Activated T-helper 1 cell treated with anti-CD3 and anti-CD28 coated beads, Interleukin-2, amount 50 U/mL, for 16 hours (primary cell): ENCODE measurements at regions not wholly inside any gene's neighbourhood (a gene's known extent, or its start where the extent isn't known, plus 50 kb on each side); places are given as distances from the start of the nearest gene placed in this dataset.
"Not testable (repeated sequence)": the region's sequence is repeated elsewhere in the genome, so short reads cannot be mapped to it uniquely, and the experiment has no call there.

Source experiments
- DNase-seq, 2 donors: peaks; one replicate each; pipeline ENCODE4 v3.0.0-alpha.2; 2020; ENCODE audit warnings: low read depth in 1 of 2, low spot score in 1 of 2

- DNase-seq, result no peak
These were observed 159.5 kb upstream of the MAFB start for GRCh38 chr20:40848526-40848925.

- no peak for DNase-seq
These were observed 160.4 kb upstream of the MAFB start for GRCh38 chr20:40849456-40849855.

DNA sequence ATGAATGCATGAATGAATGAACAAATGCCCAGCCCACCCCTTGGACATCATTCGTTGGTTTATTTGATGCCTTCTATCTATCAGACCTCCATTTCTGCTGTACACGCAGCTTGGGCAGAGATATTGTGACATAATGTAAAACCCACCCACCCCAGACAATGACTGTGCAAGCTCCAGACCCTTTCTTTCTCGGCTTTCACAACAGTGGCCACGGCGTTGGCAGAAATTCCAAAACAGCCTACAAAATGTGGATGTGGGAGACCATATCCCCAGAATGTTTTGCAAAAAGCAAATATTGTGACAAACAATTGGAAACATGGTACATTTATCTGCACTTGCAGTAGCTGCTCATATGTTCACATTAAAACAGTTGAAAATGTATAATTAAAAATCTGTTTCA, 162.0 kb upstream of the MAFB start:
- no peak for DNase-seq

DNA sequence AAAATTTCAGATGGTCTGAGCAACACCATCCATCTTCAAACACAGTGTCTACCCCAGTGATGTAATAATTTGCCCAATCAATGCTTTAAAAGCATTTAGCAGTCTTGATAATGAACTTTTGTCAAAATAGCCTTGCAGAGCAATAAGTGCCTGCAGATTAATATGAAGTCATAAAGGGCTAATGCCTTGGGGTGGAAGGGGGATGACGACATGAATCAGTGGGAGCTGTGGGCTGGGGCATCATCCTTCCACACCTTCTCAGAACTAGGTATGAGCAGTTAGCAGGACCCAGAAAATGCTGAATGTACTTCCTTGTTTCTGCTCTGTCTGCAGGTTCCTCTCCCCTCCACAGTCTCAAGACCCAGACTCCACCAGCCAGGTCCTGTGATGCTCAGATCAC, 166.2 kb upstream of the MAFB start:
- DNase-seq, result no peak

DNA sequence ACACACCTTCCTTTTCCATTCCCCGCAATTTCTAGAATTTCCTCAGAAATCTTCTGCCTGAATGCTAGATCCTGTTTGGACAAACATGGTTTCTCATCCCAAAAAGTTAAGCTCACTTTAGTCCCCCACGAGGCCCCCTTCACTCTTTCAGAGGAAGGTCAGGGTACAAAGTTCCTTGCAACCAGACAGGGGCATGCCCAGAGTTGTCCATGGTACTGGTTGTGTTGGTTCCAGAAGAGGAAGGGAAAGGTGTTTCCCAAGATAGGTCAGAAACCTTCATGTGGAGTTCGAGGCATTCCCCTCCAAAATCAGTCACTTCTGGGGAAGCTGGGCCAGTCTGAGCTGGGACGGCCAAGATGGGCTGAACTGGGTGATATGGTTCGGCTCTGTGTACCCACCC, 167.6 kb upstream of the MAFB start:
- no peak for DNase-seq

DNA sequence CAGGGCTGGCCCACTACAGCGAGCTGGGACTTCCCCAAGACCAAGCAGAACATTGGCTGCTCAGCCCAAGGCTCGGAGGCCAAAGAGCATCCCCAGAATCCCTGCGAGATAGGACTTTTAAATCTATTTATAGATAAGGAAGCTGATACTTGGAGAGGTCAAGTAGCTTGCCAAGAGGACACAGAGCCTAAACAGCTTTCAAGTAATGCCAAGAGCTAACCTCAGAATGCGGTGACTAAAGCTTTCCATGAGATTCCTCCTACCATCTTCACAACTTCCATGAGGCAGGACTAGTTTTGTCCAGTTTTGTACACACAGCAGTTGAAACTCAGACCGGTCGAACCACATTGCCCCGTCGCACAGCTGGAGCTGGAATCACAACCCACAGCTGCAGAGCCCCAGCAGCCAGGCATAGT, 168.1 kb upstream of the TOP1 start:
- no peak for DNase-seq

DNA sequence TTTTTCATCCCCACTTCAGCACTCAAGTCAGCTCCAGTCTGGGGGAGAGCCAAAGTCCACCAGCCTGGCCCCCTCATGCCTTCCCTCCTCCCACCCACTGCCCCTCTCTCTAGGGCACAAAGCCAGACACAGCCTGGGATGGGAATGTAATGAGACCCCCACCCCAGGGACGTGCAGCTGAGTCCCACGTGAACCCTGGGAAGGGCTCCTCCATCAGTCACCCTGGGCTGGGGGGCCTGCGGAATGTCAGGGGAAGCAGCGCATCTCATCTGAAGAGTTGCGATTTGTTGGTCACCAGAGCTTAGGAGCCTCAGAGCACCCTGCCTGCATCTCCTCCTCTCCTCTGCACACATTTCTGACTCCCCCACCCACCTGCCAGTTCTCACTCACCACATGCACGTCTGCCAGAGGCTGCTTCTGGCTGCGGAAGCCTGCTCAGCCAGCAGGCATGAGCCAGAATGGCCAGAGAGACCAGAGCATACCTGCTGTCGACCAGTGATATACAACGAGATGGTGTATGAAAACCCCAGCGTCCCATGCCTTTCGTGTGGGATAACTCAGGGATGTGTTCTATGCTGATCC, 167.1 kb upstream of the TOP1 start:
- no peak for DNase-seq

GRCh38 chr20:40863355-40863919, 165.2 kb upstream of the TOP1 start:
- no peak for DNase-seq

DNA sequence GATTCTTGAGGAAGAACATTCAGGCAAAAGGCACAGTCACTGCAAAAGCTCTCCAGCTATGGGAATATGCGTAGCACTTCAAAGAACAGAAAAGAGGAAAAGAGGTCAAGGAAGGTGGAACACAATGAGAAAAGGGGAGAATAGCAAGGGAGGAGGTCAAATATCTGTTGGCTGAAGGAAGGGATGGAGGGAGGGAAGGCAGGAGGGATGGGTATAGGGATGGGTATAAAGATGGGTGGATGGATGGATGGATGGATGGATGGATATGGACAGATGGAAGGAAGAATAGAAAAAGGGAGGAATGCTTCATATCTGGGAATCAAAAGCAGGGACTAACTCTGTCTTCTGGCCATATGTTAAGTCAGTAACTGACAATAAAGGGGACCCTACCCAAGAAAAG, 164.2 kb upstream of the TOP1 start:
- DNase-seq, result no peak

- DNase-seq, result no peak
These were observed 163.5 kb upstream of the TOP1 start for GRCh38 chr20:40865095-40865494.

DNA sequence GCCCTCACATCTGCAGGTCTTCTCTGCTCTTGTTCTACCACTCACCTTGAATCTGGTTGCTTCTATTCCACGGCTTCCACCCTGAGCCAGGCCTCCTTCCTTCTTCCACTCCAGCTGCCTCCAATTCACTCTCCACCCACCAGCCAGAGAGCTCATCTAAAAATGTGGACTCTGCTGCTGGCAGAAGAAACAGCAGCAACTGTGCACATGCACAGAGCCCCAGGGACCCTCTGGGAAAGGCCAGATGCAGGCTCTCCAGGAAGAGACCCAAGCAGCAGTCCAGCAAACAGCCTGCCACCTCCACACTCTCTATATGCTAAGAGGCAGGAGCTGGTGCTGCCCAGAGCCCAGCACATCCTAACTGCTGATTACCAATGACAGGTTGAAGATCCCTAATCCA, 162.6 kb upstream of the TOP1 start:
- DNase-seq, result no peak

- DNase-seq, result no peak
These were observed 159.9 kb upstream of the TOP1 start for GRCh38 chr20:40868551-40869217.

- no peak for DNase-seq
These were observed 159.1 kb upstream of the TOP1 start for GRCh38 chr20:40869218-40870147.

DNA sequence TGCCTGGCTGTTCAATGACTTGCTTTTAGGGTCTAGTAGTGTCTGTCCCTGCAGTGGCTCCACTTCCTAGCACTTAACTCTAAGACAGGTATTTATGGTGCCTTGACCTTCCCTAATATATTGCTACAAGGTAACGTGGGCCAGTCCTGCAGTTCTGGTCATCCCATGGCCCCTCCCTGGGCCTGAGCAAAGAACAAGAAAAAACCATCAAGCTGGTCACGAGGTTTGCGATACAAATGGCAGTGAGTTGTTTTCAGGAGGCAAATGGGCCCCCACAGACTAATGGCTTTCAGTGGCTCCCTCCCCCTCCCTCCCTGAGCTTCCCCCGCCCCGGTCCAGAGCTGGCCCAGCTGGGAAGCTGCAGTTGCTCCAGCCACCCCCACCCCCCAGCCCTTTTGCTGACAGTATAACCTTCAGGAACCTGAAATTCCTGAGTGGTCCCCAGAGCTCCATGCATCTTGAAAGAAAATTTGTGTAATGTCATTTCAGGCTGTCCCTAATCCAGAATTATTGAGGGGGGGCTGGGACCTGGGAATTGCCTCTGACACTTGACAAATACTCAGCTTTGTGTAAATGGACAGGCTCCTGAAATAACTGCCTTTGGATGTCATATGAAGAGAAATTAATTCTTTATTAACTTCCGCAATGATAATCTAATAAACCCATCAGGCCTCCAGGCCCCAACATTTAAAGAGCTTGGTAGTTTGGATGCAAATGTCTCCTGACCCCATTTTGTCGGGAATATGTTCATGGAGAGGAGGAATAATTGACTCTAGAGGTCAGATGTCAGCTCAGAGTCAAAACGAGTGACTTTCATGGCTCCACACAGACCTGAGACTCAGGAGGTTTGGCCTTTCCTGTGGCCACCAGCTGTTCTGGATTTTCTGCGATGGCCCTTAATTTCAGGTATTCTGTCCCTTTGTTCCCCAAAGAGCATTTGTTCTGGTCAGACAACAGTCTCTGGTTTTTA, 153.2 kb upstream of the TOP1 start:
- DNase-seq, result no peak

DNA sequence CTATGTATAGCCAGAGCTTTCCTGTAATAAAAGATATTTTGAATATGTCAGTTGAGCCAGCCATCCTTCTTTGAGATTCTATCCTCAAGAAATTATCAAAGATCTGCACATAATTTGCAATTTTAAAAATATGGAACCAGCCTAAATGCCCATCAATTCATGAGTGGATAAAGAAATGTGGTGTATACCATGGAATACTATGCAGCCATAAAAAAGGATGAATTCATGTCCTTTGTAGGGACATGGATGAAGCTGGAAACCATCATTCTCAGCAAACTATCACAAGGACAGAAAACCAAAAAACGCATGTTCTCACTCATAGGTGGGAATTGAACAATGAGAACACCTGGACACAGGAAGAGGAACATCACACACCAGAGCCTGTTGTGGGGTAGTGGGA, 150.5 kb upstream of the TOP1 start:
- not testable (repeated sequence) for DNase-seq

DNA sequence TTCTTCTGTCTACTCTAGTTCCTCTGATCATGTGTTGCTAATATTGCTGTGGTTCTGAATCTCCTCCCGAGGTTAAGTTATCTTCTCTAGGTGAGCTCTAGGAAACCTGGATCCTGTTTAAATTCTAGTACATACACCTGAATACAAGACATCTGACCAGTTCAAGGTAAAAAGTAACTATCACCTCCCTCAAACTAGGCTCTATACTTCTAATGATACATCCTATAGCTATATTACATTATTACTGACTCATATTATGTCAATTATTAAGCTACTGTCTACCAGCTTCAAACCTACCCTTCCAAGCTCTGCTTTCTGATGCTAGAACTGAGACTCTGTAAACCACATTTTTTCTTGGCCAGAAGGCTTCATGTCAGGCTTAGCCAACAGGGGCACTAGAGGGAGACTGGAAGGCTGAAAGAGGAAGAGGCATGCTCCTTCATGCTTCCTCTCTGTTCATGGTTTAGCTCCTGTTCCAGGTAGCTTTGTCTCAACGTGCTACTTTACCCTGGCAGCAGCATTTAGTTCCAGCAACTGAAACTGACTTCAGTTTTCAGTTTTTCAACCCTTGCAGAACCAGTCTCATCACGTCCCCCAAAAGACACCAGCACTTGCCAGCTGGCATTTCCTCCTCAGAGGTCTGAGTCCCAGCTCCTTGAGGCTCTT, 148.4 kb upstream of the TOP1 start:
- no peak for DNase-seq

GRCh38 chr20:40880729-40881109, 147.9 kb upstream of the TOP1 start:
- no peak for DNase-seq

DNA sequence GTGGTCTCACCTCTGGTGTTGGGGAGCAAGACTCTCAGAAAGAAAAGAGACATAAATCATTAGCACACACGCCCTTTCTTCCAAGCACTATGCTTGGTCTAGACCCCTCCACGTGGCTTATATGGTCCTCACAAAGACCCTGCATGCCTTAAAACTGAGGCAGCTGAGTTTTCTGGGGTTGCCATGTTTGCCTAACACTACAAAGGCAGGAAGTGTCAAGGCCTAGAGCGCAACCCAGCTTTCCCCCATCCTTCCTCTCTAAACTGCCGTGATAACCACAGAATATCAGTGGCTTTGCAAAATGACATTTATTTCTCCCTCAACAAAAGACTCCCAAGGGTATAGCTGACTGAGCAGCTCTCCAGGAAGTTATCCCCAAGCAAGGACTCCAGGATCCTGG, 146.5 kb upstream of the TOP1 start:
- DNase-seq, result no peak

DNA sequence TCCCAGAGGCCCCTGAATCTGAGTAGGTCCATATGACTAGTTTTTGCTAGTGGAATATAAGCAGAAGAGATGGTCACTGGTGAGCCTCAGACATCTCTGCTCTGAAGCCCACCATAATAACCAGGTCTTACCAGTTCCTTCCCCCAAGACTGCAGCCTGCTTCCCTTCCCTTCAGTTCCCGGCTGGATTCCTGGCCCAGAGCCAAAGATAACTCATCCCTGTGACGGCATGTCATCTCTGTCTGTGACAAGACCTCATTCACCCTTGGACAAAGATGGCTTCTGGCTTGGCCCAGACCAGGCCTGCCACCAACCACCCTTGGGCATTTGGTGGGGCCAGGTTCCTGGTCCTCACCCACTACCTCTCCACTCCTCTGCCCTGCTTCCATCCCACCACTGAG, 145.5 kb upstream of the TOP1 start:
- no peak for DNase-seq

GRCh38 chr20:40887105-40887504, 141.5 kb upstream of the TOP1 start:
- DNase-seq, result no peak
